ENCODE measurements at regions not wholly inside any gene's neighbourhood (a gene's known extent, or its start where the extent isn't known, plus 50 kb on each side); places are given as distances from the start of the nearest gene placed in this dataset.

DNA sequence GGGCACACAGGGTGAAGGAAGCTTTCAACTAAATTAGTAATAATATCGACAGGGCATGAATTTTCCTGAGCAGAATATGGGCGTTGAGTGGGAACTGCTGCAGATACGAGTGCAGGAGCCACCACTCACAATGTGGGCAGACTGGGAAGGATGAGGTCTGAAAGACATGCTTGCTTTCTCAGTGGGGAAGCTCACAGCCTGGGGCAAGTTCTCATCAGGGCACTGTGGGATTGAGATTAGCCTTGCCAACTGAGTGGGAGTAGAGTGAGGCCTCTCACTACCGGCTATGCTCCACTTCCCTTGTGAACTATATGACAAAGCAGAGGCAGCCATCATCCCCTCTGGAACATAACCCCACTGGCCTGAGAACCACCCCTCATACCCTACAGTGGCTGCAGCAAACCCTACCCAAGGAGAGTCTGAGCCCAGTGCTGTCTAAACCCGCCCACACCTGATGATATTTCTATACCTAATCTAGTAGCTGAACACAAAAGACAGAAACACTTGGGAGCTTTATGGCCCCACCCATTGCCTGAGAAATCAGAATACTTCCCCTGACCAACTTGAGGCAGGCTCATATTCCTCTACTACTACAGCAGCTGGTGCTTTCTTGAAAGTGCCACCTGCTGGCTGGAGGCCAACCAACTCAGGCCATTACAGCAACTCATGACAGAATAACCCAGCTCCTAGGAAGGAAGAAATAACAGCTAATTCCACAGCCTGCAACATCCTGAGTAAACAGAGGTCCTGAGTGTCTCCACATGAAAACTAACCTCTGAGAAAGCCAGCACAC is 173.7 kb upstream of the SPEF2 start:
- Histone ChIP-seq H2AFZ (ENCODE audit: low read length) (no peak overlapping the region), H3K4me2 (ENCODE audit: extremely low read depth, insufficient read depth, low read length) (no peak overlapping the region), H3K79me2 (ENCODE audit: control insufficient read depth, insufficient read depth, low read length) (no peaks in the 10 kb centered on the region), H3K27ac (ENCODE audit: insufficient read depth, low read length) (no peak overlapping the region), H4K20me1 (ENCODE audit: control insufficient read depth, extremely low read depth, insufficient read depth, low read length) (no peaks in the 10 kb centered on the region), H3K9ac (ENCODE audit: insufficient read depth, low read length) (no peak overlapping the region), H3K9me3 (ENCODE audit: control insufficient read depth, insufficient read depth, low read depth, low read length) (no peaks in the 10 kb centered on the region), H3K4me1 (ENCODE audit: control insufficient read depth, extremely low read depth, insufficient read depth, low read length) (no peaks in the 10 kb centered on the region), H3K27me3 (ENCODE audit: control insufficient read depth, insufficient read depth, low read length) (no peaks in the 10 kb centered on the region), H3K4me3 (replicated peaks in 1 of 4; ENCODE audit: control extremely low read depth in 1 of 4, insufficient read depth in 1 of 4, low read depth in 3 of 4, low read length in 4 of 4) (no peak overlapping the region), H3K36me3 (ENCODE audit: control insufficient read depth, insufficient read depth, low read length) (no peaks in the 10 kb centered on the region)
- DNase-seq (ENCODE audit: low read depth in 2 of 2) = no peak
- TF ChIP-seq EZH2 (IDR thresholded peaks at IDR 0.05; ENCODE audit: low read length, missing control alignments) = no peak

DNA sequence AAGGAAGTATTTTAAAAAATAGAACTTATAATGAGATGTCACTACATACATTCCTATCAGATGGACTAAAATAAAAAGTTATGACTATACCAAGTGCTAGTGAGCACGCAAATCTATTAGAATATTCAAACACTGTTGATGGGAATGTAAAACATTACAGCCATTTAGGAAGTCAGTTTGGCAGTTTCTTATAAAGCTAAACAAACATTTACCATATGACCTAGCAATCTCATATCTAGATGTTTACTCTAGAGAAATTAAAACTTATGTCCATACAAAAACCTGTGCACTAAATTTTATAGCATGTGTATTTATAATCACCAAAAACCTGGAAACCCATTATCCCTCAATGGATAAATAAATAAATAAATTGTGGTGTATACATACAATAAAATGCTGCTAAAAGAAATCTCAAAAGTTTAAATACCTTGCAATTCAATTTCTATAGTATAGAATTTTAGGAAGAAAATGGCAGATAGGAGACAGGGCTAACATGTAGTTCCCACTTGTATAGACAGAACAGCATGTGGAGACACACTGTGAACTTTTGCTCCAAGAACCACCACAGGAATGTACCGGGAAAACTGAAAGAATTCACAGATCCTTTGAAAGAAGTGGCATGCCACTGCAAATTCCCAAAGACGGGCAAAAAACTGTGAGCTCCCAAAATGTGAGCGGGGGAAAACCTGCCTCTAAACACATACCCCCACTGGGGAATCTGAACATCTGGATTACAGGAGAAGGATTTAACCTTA is 174.6 kb upstream of the SPEF2 start:
- no peaks in the 10 kb centered on the region for H3K79me2 ChIP-seq (ENCODE audit: control insufficient read depth, insufficient read depth, low read length)

DNA sequence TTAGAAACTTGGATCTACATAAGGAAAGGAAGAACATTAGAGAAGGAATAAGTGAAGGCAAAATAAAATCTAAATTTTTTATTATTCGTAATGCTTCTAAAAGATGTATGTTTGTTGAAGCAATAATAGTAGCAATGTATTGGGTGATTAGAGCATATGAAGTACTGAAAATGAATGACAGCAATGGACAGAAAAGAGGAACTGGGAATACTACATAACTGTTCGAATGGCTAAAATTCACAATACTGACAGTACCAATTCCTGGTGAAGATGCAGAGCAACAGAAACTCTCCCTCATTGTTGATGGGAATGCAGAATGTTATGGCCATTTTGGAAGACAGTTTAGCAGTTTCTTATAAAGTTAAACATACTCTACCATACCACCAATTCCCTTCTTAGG is 177.3 kb upstream of the SPEF2 start:
- no peak overlapping the region for H3K9ac ChIP-seq (ENCODE audit: insufficient read depth, low read length)
- H4K20me1 ChIP-seq (ENCODE audit: control insufficient read depth, extremely low read depth, insufficient read depth, low read length) = no peaks in the 10 kb centered on the region
- no peak overlapping the region for H3K27ac ChIP-seq (ENCODE audit: insufficient read depth, low read length)
- H2AFZ ChIP-seq (ENCODE audit: low read length) = no peak overlapping the region
- no peak for DNase-seq (ENCODE audit: low read depth in 2 of 2)
- H3K4me1 ChIP-seq (ENCODE audit: control insufficient read depth, extremely low read depth, insufficient read depth, low read length) = no peaks in the 10 kb centered on the region
- TF ChIP-seq EZH2 (IDR thresholded peaks at IDR 0.05; ENCODE audit: low read length, missing control alignments) = no peak
- TF ChIP-seq, protein P1, sequence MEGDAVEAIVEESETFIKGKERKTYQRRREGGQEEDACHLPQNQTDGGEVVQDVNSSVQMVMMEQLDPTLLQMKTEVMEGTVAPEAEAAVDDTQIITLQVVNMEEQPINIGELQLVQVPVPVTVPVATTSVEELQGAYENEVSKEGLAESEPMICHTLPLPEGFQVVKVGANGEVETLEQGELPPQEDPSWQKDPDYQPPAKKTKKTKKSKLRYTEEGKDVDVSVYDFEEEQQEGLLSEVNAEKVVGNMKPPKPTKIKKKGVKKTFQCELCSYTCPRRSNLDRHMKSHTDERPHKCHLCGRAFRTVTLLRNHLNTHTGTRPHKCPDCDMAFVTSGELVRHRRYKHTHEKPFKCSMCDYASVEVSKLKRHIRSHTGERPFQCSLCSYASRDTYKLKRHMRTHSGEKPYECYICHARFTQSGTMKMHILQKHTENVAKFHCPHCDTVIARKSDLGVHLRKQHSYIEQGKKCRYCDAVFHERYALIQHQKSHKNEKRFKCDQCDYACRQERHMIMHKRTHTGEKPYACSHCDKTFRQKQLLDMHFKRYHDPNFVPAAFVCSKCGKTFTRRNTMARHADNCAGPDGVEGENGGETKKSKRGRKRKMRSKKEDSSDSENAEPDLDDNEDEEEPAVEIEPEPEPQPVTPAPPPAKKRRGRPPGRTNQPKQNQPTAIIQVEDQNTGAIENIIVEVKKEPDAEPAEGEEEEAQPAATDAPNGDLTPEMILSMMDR (conservative IDR thresholded peaks at IDR 0.05 in 1 of 2, IDR thresholded peaks at IDR 0.05 in 1 of 2; ENCODE audit: low read depth in 1 of 2, low read length in 2 of 2) = no peak
- no peaks in the 10 kb centered on the region for H3K79me2 ChIP-seq (ENCODE audit: control insufficient read depth, insufficient read depth, low read length)
- H3K4me2 ChIP-seq (ENCODE audit: extremely low read depth, insufficient read depth, low read length) = no peak overlapping the region
- H3K27me3 ChIP-seq (ENCODE audit: control insufficient read depth, insufficient read depth, low read length) = no peaks in the 10 kb centered on the region
- H3K36me3 ChIP-seq (ENCODE audit: control insufficient read depth, insufficient read depth, low read length) = no peaks in the 10 kb centered on the region
- no peak overlapping the region for H3K4me3 ChIP-seq (replicated peaks in 1 of 4; ENCODE audit: control extremely low read depth in 1 of 4, insufficient read depth in 1 of 4, low read depth in 3 of 4, low read length in 4 of 4)
- no peaks in the 10 kb centered on the region for H3K9me3 ChIP-seq (ENCODE audit: control insufficient read depth, insufficient read depth, low read depth, low read length)

More for the DNA sequence above, 174.6 kb upstream of the SPEF2 start:
- Histone ChIP-seq H3K4me3 (replicated peaks in 1 of 4; ENCODE audit: control extremely low read depth in 1 of 4, insufficient read depth in 1 of 4, low read depth in 3 of 4, low read length in 4 of 4) (no peak overlapping the region), H3K27ac (ENCODE audit: insufficient read depth, low read length) (no peak overlapping the region), H3K4me1 (ENCODE audit: control insufficient read depth, extremely low read depth, insufficient read depth, low read length) (no peaks in the 10 kb centered on the region), H3K36me3 (ENCODE audit: control insufficient read depth, insufficient read depth, low read length) (no peaks in the 10 kb centered on the region), H3K9ac (ENCODE audit: insufficient read depth, low read length) (no peak overlapping the region), H4K20me1 (ENCODE audit: control insufficient read depth, extremely low read depth, insufficient read depth, low read length) (no peaks in the 10 kb centered on the region), H3K4me2 (ENCODE audit: extremely low read depth, insufficient read depth, low read length) (no peak overlapping the region), H2AFZ (ENCODE audit: low read length) (no peak overlapping the region), H3K9me3 (ENCODE audit: control insufficient read depth, insufficient read depth, low read depth, low read length) (no peaks in the 10 kb centered on the region), H3K27me3 (ENCODE audit: control insufficient read depth, insufficient read depth, low read length) (no peaks in the 10 kb centered on the region)
- TF ChIP-seq, protein P1 (conservative IDR thresholded peaks at IDR 0.05 in 1 of 2, IDR thresholded peaks at IDR 0.05 in 1 of 2; ENCODE audit: low read depth in 1 of 2, low read length in 2 of 2) = no peak
- no peak for TF ChIP-seq EZH2 (IDR thresholded peaks at IDR 0.05; ENCODE audit: low read length, missing control alignments)
- DNase-seq (ENCODE audit: low read depth in 2 of 2) = peak in 1 of 2 donors; percentile 4

All from fibroblast of lung (primary cell).